ENCODE measurements at regions not wholly inside any gene's neighbourhood (a gene's known extent, or its start where the extent isn't known, plus 50 kb on each side); places are given as distances from the start of the nearest gene placed in this dataset.
A peak's percentile ranks its signal among the peaks of the same experiment; 100 is the strongest.

DNA sequence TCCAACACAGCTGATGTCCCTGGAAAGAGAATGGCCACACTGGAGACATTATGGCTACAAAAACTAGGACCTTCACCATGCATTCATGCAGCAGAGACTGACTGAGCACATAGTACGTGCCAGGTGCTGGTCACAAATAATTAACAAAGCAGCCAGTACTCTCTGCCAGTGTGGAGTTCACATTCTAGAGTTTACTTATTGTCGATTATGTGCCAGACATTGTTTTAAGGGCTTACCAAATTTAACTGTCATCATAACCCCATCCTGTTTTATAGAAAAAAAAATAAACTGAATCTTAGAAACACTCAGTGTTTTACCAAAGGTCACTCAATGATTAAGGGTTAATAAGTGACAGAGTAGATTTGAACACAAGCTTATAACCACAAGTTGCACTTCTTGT, 143.3 kb downstream of the RRAGC start:
- DNase-seq = no peak

DNA sequence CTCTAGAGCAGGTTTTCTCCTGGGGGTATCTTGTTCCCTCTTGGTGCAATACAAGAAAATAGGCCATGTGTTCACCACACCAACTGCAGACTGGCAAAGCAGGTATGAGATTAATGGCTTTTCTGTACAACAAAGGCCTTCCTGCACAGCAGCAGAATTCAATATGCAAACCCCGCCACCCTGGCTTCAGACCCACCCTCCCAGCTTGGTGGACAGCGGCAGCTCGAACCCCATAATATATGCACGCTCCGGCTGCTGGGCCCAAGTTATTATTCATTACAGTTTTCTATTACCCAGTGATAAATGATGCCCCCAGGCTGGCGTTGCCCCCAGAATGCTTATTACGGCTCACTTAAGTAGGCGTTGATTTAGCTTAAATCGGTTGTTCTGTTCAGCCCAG, 144.2 kb downstream of the RRAGC start:
- DNase-seq = no peak

DNA sequence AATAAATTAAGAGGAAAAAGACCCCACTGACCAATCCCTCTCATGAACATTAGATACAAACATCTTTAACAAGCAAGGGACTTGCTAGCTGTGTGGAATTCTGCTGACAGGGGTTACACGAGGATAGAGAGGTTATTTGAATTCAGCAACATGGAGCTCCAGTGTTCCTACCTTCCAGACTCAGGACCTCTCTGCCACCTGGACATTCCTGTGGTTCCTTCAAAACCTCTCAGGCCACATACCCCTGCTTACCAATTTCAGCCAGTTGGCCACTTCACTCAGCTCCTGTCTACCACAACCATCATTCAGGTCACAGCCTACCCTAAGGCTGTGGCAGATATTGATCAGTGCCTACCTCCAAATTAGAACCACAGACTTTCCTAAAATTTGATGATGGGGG, 147.5 kb downstream of the RRAGC start:
- DNase-seq = no peak

DNA sequence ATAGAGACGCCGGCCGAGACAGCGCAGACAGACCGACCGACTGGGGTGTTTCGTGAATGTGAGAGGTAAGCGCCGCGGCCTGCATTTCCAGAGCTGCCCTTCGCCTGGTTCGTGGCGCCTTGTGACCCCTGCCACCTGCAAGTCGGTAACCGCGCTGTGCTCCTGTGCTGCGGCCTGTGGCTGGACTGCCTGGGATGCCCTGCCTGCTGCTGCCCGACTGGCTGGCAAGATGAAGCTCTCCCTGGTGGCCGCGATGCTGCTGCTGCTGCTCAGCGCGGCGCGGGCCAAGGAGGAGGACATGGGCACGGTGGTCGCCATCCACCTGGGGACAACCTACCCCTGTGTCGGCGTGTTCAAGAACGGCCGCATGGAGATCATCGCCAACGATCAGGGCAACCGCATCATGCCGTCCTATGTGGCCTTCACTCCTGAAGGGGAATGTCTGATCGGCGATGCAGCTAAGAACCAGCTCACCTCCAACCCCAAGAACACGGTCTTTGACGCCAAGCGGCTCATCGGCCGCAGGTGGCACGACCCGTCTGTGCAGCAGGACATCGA, 150.8 kb downstream of the RRAGC start:
- DNase-seq = no peak

DNA sequence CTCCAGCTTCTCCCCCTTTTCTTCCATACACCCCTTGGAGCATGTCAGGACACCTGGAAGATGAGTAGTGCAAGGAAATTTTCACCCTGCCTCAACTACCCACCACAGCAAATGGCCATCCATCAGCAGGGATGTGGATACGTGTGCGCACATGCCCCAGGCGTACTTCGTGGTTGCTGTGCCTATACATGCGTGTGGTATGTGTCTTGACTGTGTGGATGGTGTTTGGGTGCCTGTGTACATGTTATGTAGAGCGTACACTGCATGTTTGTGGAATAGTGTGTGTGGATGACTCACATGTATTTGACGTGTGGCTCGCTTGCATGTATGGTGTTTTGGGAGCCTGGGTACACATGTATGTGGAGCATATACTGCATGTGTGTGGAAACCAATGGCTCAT, 158.5 kb downstream of the RRAGC start:
- no peak for DNase-seq

DNA sequence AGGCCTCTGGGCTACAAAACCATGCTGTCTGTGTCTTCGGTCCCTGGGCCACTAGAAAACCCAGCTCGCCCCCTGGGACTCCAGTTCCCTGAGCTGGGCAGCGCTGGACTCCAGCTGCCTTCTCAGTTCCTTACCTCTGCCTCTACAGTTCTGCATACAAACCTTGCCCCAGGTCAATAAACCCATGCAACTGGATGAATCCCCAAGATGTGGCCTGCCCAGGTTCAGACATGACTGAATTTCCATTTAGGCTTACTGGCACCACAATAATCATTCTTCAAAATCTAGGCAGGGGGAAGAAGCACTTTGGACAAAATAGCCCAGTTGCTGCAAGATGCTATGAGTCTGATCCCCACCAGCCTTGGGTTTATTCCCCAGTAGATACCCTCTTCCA, 159.5 kb downstream of the RRAGC start:
- DNase-seq = no peak

DNA sequence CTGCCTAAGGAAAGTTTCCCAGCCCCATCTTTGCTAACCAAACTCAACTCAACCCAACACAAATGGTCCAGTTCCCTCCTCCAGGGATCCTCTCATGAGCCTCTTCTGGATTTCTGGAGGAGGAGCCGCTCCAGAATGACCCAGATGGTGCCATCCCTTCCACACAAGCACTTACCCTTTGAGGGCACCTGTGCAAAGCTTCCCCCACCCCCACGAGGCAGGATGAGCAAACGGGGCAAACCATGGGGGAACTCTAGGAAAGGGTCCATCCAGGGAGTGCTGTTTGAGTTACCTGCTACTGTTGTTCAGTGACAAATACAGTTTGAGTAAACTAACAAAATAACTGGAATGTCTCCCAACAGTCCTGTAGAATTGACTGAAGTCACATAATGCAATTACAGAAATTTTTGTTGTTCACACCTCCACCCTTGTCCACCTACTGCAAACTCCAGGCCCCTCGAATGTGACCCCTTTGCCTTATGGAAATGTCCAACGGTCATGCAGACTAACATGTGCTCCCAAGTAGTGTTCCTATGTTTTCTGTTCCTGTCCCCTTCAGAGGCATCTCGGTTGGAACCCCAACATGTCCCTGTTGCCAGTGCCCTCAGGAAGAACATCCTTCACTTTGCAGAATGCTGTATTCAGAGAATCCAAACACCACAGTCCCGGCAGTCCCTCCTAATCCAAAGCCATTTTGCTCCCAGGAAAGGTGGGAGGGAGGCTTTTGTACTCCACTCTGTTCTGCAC, 160.1 kb downstream of the RRAGC start:
- no peak for DNase-seq

DNA sequence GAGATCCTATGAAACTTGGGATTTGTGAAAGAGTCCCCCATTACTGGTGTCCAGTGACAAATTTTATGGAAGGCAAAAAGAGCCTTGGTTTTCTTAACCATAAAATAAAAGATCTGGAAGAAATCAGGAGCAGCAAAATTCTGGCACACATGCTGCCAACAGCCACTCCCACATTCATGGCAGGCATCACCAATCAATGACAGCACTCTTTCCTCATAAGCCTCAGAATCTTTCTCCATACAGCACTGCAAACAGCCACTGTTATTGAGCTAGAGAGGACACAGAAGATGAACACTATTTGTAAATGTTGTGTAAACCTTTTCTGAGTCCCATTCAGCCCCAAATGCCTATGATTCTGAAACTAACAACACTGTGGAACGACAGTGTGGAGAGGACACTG, 162.2 kb downstream of the RRAGC start:
- no peak for DNase-seq

DNA sequence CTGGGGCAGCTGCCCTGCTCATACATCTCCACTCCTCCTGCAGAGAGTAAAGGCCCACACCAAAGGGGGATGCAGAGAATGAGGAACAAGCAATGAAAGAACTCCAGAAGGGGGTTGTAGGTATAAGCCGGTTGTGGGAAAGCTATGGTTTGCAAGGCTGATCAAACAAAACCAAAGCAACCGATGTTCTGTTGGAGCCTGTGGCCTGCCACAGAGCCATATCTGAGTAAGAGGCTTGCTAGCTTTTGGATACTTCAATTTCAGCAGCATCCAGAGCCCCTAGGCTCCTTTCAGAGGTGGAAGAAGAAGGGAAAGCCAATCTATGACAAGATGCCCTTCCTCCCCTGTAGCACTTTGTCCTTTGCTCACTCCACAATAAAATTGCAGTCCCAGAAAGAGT, 163.2 kb downstream of the RRAGC start:
- no peak for DNase-seq

DNA sequence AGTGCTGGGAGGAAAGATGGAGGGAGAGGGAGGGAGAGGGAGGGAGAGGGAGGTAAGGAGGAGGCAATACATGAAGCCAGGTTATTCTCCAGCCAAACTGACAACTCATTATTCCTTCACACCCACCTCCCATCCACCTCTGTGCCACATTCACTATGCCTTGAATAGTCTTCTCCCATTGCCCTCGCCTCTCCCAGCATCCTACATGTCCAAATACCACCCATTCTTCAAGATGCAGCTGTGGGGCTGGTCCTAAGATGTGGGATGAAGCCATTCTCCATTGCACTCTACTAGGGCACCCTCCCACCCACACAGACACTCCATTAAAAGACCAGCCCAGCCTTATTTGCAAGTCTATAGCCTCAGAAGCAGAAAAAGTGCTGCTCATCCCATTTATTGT, 165.8 kb downstream of the RRAGC start:
- DNase-seq = no peak

DNA sequence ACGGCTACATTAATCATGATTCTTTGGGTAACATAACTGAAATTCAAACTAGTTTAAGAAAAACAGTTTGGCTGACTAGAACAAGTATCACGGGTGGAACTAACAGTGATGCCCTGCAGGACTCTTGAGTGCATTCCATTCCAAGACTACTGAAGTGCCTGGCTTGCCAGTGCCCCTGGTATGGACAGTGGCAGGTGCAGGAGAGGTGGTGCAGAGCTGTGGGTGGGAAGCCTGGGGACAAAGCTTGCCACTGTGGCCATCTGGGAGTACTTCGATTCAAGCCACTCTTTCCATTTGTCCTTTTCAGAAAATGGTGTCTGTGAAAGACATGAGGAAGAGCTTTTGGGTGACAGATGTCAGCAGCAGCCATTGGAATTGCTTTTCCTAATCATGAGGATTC, 166.5 kb downstream of the RRAGC start:
- no peak for DNase-seq

DNA sequence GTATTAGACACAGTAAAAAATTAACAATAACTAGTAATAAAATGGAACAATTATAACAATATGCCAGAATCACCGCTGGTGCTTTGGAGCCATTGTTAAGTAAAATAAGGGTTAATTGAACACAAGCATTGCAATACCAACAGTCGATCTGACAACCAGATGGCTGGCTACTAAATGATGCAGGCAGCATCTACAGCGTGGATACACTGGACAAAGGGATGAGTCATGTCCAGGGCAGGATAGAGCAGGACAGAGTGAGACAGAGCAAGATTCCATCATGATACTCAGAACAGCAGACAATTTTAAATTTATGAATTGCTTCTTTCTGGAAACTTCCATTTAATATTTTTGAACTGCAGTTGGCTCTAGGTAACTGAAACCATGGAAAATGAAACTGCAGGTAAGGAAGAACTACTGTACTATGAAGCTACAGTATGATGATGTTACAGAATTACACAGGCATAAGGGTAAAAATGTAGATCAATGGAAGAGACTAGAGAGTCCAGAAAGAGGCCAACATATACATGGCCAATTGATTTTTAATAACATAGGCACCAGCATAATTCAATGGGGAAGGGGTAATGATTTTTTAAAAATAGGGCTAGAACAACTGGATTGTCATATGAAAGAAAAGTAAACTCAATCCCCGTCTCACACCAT, 168.7 kb downstream of the RRAGC start:
- DNase-seq = no peak

DNA sequence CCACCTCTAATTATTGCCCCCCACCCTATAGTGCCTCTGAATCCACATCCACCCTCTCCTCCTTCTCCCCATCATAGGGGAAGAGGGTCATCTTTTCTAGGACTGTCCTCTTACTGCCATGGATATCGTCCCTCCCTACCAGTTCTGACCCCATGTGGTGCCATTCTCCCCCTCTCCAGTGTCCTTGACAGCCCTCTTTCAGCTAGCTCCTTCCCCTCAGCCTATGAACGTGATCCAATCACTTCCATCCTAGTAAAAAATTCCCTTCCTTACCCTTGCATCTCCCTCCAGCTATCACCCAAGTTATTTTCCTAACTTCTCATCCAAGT, 172.7 kb downstream of the RRAGC start:
- DNase-seq = no peak

DNA sequence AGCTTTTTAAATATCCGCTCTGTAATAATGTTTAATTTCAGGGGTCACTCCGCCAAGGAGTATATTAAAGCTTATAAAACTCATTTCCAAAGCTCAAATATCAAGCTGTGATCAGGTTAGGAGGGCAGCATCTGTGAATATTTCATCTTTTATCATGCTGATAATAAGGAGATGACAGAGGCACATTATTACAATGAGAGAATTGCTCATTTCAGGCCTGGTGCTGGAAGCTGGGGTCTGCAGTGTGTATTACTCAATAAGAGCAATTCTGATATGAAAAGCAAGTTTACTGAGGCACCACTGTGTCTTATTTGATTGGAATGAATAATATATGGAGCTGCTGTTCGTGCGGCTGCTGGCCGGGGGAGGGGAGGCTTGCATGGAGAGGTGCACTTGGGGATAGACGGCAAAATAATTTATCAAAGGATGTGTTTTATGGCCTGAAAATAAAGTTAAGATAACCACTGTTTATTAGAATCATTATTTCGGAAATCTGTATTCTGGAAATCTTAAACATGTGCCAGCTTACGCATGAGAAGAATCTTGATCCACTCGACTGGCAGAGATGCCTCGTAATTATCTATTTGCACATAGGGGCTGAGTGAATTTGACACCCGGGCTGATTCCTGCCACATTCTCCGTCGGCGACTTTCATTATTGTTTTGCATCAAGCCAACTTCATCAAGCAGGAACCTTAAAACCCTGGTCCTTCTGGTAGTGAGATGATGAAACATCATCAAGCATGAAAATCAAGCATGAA, 173.2 kb downstream of the RRAGC start:
- no peak for DNase-seq

DNA sequence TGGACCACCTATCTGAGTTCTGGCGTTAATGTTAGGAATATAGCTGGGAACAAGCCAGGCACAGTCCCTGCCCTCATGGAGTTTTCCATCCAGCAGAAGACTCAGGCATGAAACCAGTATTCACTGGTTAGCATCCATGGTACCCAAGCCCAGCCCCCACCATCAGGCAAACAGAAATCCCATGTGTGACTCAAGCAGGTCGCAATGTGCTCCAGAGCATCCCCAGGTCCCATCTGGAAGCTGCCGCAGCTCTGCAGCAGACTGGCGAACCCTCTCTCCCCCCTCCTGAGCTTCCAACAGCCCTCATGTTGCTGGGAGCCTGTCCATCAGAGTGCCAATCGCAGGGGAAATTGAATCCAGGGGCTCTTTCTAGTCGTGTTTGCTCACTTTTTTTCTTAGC, 174.2 kb downstream of the RRAGC start:
- peak; percentile 31 for DNase-seq

DNA sequence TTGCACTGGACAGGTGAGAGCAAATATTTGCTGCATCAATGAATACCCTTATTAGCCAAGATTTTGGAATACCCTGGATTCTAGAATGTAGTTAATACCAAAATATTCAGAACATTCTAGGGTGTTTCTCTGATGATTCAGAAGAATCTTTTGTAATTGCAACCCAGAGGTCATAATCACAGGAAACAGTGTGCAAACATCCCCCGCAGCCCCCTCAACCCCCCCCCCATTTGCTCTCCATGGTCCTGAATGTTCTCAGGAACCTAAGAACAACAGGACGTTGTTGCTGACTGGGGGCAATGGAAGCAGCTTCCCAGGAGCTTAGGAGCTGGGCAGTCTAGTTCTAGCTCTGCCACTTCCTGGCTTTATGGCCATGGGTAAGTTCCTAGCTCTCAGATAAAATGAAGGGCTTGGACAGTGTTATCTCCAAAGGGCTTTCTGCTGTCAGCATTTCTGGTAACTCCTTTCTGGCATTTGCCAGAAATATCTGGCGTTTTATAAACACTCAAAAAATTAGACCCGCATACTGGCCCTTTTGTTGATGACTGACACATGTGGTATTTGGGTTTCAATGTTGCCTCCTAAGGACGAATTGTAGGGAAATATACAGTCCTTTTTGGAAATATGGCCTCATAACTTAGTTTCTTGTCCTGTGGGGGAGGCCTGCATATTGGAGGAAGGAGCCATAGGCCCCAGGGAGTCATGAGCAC, 178.6 kb downstream of the RRAGC start:
- no peak for DNase-seq

DNA sequence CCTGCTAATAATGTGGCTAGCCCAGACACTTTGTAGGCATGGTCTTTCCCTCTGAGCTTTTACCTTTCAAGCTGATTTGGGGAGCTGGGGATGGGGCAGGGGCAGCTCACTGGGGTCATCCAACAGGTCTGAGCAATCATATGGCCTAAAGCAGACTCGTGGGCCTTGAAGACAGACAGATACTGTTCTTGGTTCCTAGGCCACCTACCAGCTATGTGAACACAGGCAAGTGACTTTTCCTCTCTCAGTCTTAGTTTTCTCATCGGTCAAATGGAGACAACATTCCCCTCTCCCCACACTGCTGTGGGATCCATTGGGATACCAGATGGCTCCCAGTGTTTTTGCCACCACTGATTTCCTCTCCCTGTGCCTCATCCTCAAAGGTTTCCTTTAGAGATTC, 181.8 kb downstream of the RRAGC start:
- DNase-seq = no peak

DNA sequence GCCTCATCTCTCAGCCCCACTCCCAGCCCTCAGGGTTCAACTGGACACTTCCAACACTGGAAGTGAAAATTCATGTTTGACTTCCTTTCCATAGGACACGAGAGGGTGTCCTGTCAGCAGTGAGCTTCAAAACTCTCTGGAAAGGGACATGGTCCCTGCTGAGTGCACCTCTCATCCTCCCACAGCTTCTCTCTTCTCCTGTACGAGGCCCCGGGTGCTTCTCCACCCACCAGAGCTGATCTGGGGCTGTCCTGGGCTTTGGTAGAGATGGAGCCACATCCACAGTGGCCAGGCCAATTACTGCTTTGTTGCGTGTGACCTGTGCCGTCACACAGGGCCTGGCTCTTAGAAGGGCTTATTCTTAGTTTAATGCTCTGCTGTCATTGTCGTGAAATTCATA, 182.3 kb downstream of the RRAGC start:
- DNase-seq = no peak

DNA sequence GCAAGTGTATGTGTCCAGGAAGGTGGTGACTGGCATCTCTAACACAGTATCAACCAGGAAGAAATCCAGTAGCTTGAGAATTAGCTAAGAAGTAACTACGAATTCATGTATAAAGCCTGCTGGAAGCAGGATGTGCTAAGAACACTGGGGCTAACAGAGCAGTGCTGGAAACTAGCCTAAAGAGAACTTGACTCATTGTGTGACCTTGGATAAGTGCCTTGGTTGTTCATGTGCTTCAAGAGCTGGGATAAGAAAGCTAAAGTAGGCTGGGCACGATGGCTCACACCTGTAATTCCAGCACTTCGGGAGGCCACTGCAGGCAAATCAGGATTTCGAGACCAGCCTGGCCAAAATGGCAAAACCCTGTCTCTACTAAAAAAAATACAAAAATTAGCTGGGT, 186.9 kb downstream of the RRAGC start:
- DNase-seq = no peak

DNA sequence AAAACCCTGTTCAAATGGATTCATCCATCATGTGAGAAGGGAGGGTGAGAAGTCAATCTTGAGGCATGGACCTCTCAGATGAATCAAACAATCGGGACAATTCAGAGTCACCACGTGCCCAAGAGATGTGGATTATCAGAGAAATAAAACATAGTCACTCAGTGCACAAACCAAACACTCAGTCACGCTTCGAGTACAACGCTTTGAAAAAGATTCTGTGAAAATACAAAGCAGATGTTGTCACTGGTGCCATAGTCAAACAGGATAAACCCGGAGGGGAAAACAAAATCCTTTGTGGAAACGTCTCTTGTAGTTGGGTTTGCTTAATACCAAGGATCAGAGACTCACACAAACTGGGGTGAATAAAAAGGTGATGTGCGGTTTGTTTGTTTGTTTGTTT, 188.4 kb downstream of the RRAGC start:
- DNase-seq = no peak

DNA sequence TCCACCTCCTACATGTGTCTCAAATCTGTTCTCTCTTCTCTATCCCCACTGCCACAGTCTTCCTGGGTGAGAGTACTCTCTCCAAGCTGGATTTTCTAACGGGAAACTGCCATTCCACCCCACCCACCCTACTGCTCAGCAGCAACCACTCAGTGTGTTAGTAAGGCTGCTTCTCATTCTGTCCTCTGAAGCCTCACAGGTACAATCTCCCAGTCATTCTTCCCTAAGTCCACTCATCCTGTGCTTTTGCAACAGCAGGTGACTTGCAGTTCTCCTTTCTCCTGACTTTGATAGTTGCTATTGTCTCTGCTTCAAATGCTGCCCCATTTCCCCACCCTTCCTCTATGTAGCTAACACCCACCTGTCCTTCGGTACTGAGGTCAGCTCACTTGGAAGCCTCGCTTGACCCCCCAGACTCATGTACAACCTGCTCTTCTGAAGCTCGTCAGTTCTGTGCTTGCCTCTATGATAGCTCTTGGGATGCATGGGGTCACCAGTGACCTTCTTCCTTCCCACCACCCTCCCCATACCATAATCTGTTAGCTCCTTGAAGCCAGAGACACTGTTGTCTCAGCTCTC, 188.9 kb downstream of the RRAGC start:
- no peak for DNase-seq

DNA sequence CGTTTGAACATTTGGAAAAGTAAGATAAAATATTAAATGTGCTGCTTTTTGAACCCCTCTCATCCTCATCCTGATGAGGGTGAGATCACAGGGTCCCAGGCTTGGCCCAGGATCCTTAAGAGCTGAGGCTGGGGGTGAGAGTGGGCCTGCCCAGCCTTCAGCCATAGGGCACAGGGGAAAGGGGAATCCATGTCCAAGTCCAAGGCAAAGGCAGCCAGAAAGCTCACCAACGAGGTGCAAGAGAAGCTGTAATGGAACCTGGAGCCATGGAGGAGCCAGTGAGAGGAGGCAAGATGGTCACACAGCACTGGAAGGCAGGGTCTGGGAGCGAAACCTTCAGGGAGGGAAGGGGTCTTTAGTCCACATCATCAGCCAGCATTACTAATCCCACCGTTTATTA, 191.9 kb downstream of the RRAGC start:
- no peak for DNase-seq

DNA sequence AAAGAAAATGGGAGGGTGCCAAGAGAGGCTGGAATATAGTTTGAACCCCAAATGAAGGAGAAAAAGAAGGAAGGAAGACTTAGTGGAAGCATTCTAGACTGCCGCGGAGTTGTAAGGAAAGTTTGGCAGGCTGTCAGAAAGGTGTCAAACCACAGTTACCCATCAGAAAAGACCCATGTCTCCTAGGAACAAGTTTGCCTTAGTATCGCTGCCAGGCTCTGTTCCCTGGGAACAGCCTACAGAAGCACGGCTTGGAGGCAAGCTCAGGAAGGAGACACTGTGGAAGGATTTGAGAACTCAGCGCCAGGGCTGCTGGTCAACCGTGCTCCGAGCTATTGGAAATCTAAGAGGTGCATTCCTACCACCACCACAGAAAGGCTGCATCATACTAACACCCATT, 197.4 kb downstream of the RRAGC start:
- no peak for DNase-seq

Measured in NCI-H82 (cell line).